Activated T-helper 2 cell treated with anti-CD3 and anti-CD28 coated beads, Interferon-gamma antibody, Interleukin-2, Interleukin-4, amounts not matched to agents 10 μg/mL and 5 μg/mL and 100 μg/mL, durations not matched to agents 14 hours and 24 hours and 36 hours (primary cell): ENCODE measurements at regions not wholly inside any gene's neighbourhood (a gene's known extent, or its start where the extent isn't known, plus 50 kb on each side); places are given as distances from the start of the nearest gene placed in this dataset.

Experiments
- DNase-seq: peaks from one replicate; pipeline ENCODE4 v3.0.0; 2021; ENCODE audit warnings: low spot score
- H3K27ac Mint-ChIP-seq: one replicate; pipeline ENCODE4 v1.8.0; 2021; ENCODE audit warnings: mixed read lengths
- H3K27me3 Mint-ChIP-seq: one replicate; pipeline ENCODE4 v1.8.0; 2021; ENCODE audit warnings: low read depth, mixed read lengths
- H3K36me3 Mint-ChIP-seq: one replicate; pipeline ENCODE4 v1.8.0; 2021; ENCODE audit warnings: low read depth, mixed read lengths
- H3K4me1 Mint-ChIP-seq: one replicate; pipeline ENCODE4 v1.8.0; 2021; ENCODE audit warnings: low read depth, mixed read lengths
- H3K4me3 Mint-ChIP-seq: one replicate; pipeline ENCODE4 v1.8.0; 2021; ENCODE audit warnings: low read depth, mild to moderate bottlenecking, moderate library complexity, mixed read lengths
- H3K9me3 Mint-ChIP-seq: one replicate; pipeline ENCODE4 v1.8.0; 2021; ENCODE audit warnings: mixed read lengths
- intact Hi-C: fragments of 100-400 bp; cut with micrococcal nuclease; formaldehyde crosslinking; loops from one replicate; pipeline ENCODE4 v1.15.1; 2023

GRCh38 chr1:222454782-222455181 lies 93.1 kb downstream of the HHIPL2 start:
- Mint-ChIP-seq H3K27me3 (peaks cover 3% of the 10 kb centered on the region), H3K4me1 (no peaks in the 10 kb centered on the region), H3K36me3 (peaks cover 3% of the 10 kb centered on the region), H3K9me3 (peaks cover 15% of the 10 kb centered on the region), H3K27ac (no peak overlapping the region), H3K4me3 (no peak overlapping the region)
- no peak for DNase-seq
- intact Hi-C loops: loop anchor here (1.0 to 10.0 kb wide), 5 partner anchors 358 to 1644 kb away; no protein-coding TSS in a partner anchor

- Mint-ChIP-seq H3K36me3 (peaks cover 3% of the 10 kb centered on the region), H3K27ac (no peak overlapping the region), H3K9me3 (peaks cover 15% of the 10 kb centered on the region), H3K4me3 (no peak overlapping the region), H3K4me1 (no peaks in the 10 kb centered on the region), H3K27me3 (peaks cover 3% of the 10 kb centered on the region)
- DNase-seq: no peak
- intact Hi-C loops: loop anchor here (10.0 kb wide), 3 partner anchors 909 to 1189 kb away; no protein-coding TSS in a partner anchor
These were observed 93.7 kb downstream of the HHIPL2 start for GRCh38 chr1:222454186-222454585.

- Mint-ChIP-seq H3K4me1 (no peaks in the 10 kb centered on the region), H3K9me3 (peaks cover 3% of the 10 kb centered on the region), H3K4me3 (no peak overlapping the region), H3K36me3 (peaks cover under 1% of the 10 kb centered on the region), H3K27me3 (peaks cover 10% of the 10 kb centered on the region), H3K27ac (no peak overlapping the region)
- intact Hi-C loops: loop anchor here (10.0 kb wide), 3 partner anchors 907 to 1187 kb away; no protein-coding TSS in a partner anchor
- DNase-seq: no peak
These were observed 95.9 kb downstream of the HHIPL2 start for GRCh38 chr1:222452031-222452430.

GRCh38 chr1:222443566-222443965 lies 104.3 kb downstream of the HHIPL2 start:
- peaks cover 2% of the 10 kb centered on the region for H3K4me1 Mint-ChIP-seq
- intact Hi-C loops: no loop called here
- H3K27me3 Mint-ChIP-seq: peaks cover 11% of the 10 kb centered on the region
- no peaks in the 10 kb centered on the region for H3K36me3 Mint-ChIP-seq
- no peak overlapping the region for H3K4me3 Mint-ChIP-seq
- H3K9me3 Mint-ChIP-seq: no peaks in the 10 kb centered on the region
- DNase-seq: no peak
- H3K27ac Mint-ChIP-seq: no peak overlapping the region

- DNase-seq: no peak
- no peaks in the 10 kb centered on the region for H3K36me3 Mint-ChIP-seq
- no peaks in the 10 kb centered on the region for H3K9me3 Mint-ChIP-seq
- no peak overlapping the region for H3K4me3 Mint-ChIP-seq
- H3K27me3 Mint-ChIP-seq: peaks cover 4% of the 10 kb centered on the region
- peaks cover 2% of the 10 kb centered on the region for H3K4me1 Mint-ChIP-seq
- intact Hi-C loops: no loop called here
- H3K27ac Mint-ChIP-seq: no peak overlapping the region
These were observed 106.8 kb downstream of the HHIPL2 start for GRCh38 chr1:222441066-222441465.

DNA sequence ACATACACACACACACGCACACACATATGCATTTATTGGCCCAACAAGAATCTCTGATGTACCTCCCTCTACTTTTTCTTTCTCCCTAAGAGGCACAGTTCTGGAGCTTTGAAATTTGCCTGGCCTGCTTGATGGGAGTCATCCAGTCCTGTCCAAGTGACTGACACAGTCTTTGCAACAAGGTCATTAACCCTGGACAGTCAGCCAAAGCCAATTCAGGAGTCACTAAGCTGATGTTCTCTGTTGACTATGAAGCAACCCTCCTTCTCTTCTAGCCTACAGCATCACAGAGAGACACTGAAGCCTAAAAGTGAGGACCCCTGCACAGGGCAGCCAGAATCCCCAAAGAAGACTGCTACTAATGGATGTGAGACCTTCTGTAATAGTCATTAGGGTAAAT lies 123.1 kb downstream of the HHIPL2 start:
- Mint-ChIP-seq H3K27me3 (peaks cover 5% of the 10 kb centered on the region), H3K4me3 (no peak overlapping the region), H3K9me3 (peaks cover 27% of the 10 kb centered on the region), H3K36me3 (no peaks in the 10 kb centered on the region), H3K27ac (no peak overlapping the region), H3K4me1 (peaks cover 19% of the 10 kb centered on the region)
- no peak for DNase-seq
- intact Hi-C loops: no loop called here

GRCh38 chr1:222421380-222421779 lies 126.5 kb downstream of the HHIPL2 start:
- no peak overlapping the region for H3K27ac Mint-ChIP-seq
- intact Hi-C loops: no loop called here
- no peak overlapping the region for H3K4me3 Mint-ChIP-seq
- H3K27me3 Mint-ChIP-seq: peaks cover 5% of the 10 kb centered on the region
- peaks cover 25% of the 10 kb centered on the region for H3K4me1 Mint-ChIP-seq
- peaks cover 24% of the 10 kb centered on the region for H3K9me3 Mint-ChIP-seq
- H3K36me3 Mint-ChIP-seq: no peaks in the 10 kb centered on the region
- DNase-seq: no peak

DNA sequence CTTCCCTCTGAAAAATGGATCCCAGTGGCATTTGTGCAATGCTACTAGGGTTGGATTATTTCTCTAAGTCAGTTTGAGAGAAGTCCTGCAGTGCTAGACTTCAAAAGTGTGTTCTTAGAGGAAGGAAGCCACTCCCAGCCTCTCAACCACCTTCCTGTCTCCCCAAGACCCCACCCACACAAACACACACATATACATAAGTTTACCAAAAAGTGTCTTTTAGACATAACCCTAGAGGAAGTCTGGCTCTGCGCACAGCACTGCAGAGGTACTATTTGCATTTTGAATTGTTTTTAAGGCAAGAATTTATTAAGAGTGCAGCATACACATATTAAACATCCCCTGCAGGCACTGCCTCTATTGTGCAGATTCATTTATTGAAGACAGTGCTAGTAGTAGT lies 127.3 kb downstream of the HHIPL2 start:
- Mint-ChIP-seq H3K36me3 (no peaks in the 10 kb centered on the region), H3K27me3 (peaks cover 5% of the 10 kb centered on the region), H3K4me3 (no peak overlapping the region), H3K27ac (no peak overlapping the region), H3K9me3 (peaks cover 19% of the 10 kb centered on the region), H3K4me1 (peaks cover 25% of the 10 kb centered on the region)
- intact Hi-C loops: no loop called here
- DNase-seq: no peak

DNA sequence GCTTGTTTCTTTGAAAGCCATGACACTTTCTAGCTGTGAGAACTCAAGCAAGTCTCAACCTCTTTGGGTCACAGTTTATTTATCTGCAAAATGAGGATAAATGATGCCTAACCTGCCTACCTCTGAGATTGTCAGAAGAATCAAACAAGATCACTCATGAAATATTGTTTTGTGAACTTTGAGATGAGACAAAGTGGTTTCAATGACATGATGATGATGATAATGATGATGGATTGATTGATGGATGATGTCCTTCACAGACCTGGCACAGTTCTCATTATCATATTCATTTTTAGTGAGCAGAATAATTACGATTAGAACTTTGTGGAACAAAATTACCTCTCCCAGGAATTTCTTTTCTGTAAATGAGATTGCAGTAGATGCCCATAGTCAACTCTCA lies 129.2 kb downstream of the HHIPL2 start:
- Mint-ChIP-seq H3K4me1 (peaks cover 25% of the 10 kb centered on the region), H3K36me3 (no peaks in the 10 kb centered on the region), H3K27ac (no peak overlapping the region), H3K9me3 (peaks cover 18% of the 10 kb centered on the region), H3K27me3 (peaks cover 5% of the 10 kb centered on the region), H3K4me3 (no peak overlapping the region)
- intact Hi-C loops: no loop called here
- DNase-seq: no peak

GRCh38 chr1:222417264-222417663 lies 130.6 kb downstream of the HHIPL2 start:
- H3K27ac Mint-ChIP-seq: no peak overlapping the region
- H3K27me3 Mint-ChIP-seq: peaks cover 2% of the 10 kb centered on the region
- no peaks in the 10 kb centered on the region for H3K36me3 Mint-ChIP-seq
- H3K4me1 Mint-ChIP-seq: peaks cover 24% of the 10 kb centered on the region
- peaks cover 8% of the 10 kb centered on the region for H3K9me3 Mint-ChIP-seq
- no peak for DNase-seq
- intact Hi-C loops: no loop called here
- no peak overlapping the region for H3K4me3 Mint-ChIP-seq

GRCh38 chr1:222416001-222416791 lies 131.7 kb downstream of the HHIPL2 start:
- Mint-ChIP-seq H3K4me1 (peaks cover 17% of the 10 kb centered on the region), H3K4me3 (no peak overlapping the region), H3K27ac (no peak overlapping the region), H3K36me3 (no peaks in the 10 kb centered on the region), H3K27me3 (no peaks in the 10 kb centered on the region), H3K9me3 (no peaks in the 10 kb centered on the region)
- intact Hi-C loops: no loop called here
- DNase-seq: no peak

DNA sequence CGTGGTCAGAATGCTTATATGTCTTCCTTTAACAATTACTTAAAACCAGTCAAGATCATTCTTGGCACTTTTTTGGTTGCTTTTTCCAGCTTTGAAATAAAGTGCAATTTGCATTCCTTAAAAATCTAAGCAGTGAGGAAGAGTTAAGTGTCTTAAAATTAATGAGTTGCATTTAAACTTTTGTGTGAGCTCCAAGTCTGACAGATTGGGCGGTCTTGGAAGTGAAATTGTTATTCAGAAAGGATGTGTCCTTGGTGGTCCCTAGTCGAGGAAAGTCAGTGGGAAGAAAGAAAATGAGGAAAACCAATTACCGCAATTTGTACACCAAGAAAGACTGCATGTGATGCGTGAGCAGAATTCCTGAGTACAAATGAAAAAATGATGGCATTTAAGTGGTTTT lies 132.5 kb downstream of the HHIPL2 start:
- H3K27me3 Mint-ChIP-seq: no peaks in the 10 kb centered on the region
- H3K4me3 Mint-ChIP-seq: no peak overlapping the region
- H3K36me3 Mint-ChIP-seq: no peaks in the 10 kb centered on the region
- intact Hi-C loops: no loop called here
- H3K4me1 Mint-ChIP-seq: peaks cover 11% of the 10 kb centered on the region
- no peak overlapping the region for H3K27ac Mint-ChIP-seq
- DNase-seq: no peak
- no peaks in the 10 kb centered on the region for H3K9me3 Mint-ChIP-seq

- Mint-ChIP-seq H3K9me3 (no peaks in the 10 kb centered on the region), H3K27ac (no peak overlapping the region), H3K4me1 (peaks cover 5% of the 10 kb centered on the region), H3K4me3 (no peak overlapping the region), H3K36me3 (no peaks in the 10 kb centered on the region), H3K27me3 (no peaks in the 10 kb centered on the region)
- intact Hi-C loops: no loop called here
- DNase-seq: no peak
These were observed 133.8 kb downstream of the HHIPL2 start for GRCh38 chr1:222413991-222414549.
